Effector memory CD4-positive, alpha-beta T cell (primary cell): ENCODE measurements at regions not wholly inside any gene's neighbourhood (a gene's known extent, or its start where the extent isn't known, plus 50 kb on each side); places are given as distances from the start of the nearest gene placed in this dataset.
"Not testable (repeated sequence)": the region's sequence is repeated elsewhere in the genome, so short reads cannot be mapped to it uniquely, and the experiment has no call there.

Experiments used
- DNase-seq, 3 donors: peaks; one replicate each; pipeline ENCODE4 v3.0.0-alpha.2; 2020
- H3K27ac ChIP-seq: 2 replicates; pipeline ENCODE4 v1.7.0; 2013; ENCODE audit warnings: mild to moderate bottlenecking, low read length, moderate library complexity; ENCODE audit not compliant: insufficient read depth, poor library complexity, severe bottlenecking
- H3K27me3 ChIP-seq: replicated peaks from 2 replicates; pipeline ENCODE4 v1.7.0; 2013; ENCODE audit warnings: mild to moderate bottlenecking, low read length; ENCODE audit not compliant: insufficient read depth, control insufficient read depth, poor library complexity, severe bottlenecking
- H3K36me3 ChIP-seq: 2 replicates; pipeline ENCODE4 v1.7.0; 2013; ENCODE audit warnings: mild to moderate bottlenecking, low read length, moderate library complexity; ENCODE audit not compliant: control insufficient read depth, insufficient read depth
- H3K4me1 ChIP-seq: 2 replicates; pipeline ENCODE4 v1.7.0; 2013; ENCODE audit warnings: low read length, mild to moderate bottlenecking; ENCODE audit not compliant: control insufficient read depth, insufficient read depth, poor library complexity, severe bottlenecking
- H3K4me3 ChIP-seq: 2 replicates; pipeline ENCODE4 v1.7.0; 2013; ENCODE audit warnings: low read length, low read depth, mild to moderate bottlenecking; ENCODE audit not compliant: insufficient read depth, poor library complexity, severe bottlenecking
- H3K9me3 ChIP-seq: 2 replicates; pipeline ENCODE4 v1.7.0; 2013; ENCODE audit warnings: mild to moderate bottlenecking, low read length, moderate library complexity; ENCODE audit not compliant: control insufficient read depth

DNA sequence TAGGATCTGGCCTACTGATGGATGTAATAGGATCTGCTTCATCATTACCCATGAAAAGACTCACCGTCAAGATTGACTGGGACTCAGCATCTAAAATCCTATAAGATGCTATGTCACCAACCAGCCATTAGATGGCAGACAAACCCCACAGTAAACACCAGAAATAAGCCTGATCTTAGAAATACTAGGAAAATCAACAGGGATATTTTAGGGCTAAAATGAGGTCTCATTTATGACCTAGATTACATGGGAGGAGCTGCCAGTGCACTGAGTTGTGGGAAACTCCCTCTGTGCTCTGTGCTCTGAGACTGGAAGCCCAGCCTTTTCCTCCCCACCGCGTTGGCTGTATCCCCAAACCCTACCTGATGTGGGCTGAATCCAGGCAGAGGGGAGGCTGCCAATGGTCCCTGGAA, 1335.8 kb downstream of the RPIA start:
- H3K9me3 ChIP-seq, H3K36me3 ChIP-seq, DNase-seq, H3K4me1 ChIP-seq, H3K4me3 ChIP-seq, H3K27ac ChIP-seq, H3K27me3 ChIP-seq: not testable (repeated sequence)

DNA sequence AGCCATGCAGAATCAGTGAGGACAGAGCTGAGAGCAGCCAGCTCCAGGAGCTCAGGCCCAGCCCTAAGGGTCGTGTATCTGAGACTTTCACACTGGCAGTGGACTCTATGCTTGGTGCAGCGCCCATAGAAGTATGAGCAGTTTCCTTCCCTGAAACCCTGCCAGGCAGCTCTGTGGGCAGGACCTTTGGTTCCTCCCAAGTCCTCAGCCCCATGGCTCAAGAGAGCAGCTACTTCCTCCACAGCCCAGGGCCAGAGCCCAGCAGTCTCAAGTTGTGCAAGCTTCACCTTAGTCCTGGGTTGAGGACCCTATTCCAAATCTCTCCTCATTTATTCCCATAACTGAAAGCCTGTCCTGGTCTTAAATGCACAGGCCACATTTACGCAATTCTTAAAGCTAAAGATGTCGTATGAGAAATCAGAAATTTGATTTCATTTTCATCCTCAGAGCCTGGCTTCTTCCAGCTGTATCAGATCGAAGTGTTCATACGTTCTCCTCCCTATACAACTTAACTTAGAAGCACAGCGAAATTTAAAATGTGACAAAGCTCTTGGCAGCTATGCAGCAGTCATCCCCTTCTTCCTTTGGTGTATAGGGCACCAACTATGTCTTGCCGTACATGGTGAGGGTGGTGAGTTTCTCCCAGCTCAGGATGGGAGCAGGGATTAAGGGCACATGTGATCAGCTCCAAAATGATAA, 1337.1 kb downstream of the RPIA start:
- H3K27ac ChIP-seq, H3K4me1 ChIP-seq, H3K4me3 ChIP-seq, H3K9me3 ChIP-seq, H3K36me3 ChIP-seq, DNase-seq, H3K27me3 ChIP-seq: not testable (repeated sequence)

DNA sequence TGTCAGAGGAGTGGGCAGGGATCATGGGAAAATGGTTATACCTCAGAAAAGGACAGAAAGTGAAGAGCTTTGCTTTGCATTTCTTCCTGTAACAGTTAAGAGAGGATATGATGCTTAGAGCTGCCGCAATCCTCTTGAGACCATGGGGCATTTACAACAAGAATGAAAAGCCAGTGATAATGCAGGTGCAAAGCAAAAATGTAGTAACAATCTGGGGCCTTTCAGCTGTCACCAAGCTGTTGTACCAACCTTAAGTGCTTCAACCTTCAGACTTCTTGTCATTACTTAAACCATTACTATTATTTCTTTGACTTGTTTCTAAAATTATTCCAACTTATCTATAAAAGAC, 1337.6 kb downstream of the RPIA start:
- not testable (repeated sequence) for H3K4me1 ChIP-seq, DNase-seq, H3K4me3 ChIP-seq, H3K27me3 ChIP-seq, H3K9me3 ChIP-seq, H3K27ac ChIP-seq, H3K36me3 ChIP-seq

DNA sequence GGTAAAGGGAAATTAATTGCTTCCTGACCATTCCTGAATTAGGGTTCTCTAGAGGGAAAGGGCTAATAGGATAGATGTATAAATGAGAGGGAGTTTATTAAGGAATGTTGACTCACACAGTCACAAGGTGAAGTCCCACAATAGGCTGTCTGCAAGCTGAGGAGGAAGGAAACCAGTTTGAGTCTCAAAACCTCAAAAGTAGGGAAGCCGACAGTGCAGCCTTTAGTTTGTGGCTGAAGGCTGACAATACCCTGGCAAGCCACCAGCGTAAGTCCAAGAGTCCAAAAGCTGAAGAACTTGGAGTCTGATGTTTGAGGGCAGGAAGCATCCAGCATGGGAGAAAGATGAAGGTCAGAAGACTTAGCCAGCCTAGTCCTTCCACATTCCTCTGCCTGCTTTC, 1340.8 kb downstream of the RPIA start:
- not testable (repeated sequence) for DNase-seq, H3K36me3 ChIP-seq, H3K4me1 ChIP-seq, H3K27me3 ChIP-seq, H3K27ac ChIP-seq, H3K9me3 ChIP-seq, H3K4me3 ChIP-seq

DNA sequence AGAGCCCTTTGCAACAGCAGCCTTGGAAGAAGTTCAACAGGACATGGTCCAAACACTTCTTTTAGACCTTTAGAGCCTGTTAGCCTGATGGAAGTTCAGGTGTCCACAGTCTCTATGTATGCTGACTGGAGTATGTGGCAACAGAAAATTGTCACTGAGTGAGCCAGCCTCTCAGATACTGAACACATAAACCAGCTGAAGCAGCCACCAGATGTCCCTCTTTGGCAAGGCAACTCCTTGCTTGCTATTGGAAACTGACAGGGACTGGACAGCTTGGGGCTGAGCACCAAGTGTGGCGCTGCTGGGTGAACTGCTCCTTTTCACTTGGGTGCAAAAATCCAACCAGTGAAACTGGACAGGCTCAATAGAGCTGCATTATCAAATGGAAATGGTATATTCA, 1344.9 kb downstream of the RPIA start:
- H3K9me3 ChIP-seq, H3K4me1 ChIP-seq, H3K27ac ChIP-seq, H3K36me3 ChIP-seq, H3K4me3 ChIP-seq, DNase-seq, H3K27me3 ChIP-seq: not testable (repeated sequence)

DNA sequence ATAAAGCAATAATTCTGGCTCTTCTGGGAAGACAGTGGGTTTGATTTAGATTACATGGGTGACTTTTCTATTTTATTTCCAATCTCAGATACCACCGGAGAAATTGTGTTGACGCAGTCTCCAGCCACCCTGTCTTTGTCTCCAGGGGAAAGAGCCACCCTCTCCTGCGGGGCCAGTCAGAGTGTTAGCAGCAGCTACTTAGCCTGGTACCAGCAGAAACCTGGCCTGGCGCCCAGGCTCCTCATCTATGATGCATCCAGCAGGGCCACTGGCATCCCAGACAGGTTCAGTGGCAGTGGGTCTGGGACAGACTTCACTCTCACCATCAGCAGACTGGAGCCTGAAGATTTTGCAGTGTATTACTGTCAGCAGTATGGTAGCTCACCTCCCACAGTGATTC, 1347.6 kb downstream of the RPIA start:
- not testable (repeated sequence) for H3K27me3 ChIP-seq, H3K4me3 ChIP-seq, H3K9me3 ChIP-seq, H3K27ac ChIP-seq, DNase-seq, H3K36me3 ChIP-seq, H3K4me1 ChIP-seq

DNA sequence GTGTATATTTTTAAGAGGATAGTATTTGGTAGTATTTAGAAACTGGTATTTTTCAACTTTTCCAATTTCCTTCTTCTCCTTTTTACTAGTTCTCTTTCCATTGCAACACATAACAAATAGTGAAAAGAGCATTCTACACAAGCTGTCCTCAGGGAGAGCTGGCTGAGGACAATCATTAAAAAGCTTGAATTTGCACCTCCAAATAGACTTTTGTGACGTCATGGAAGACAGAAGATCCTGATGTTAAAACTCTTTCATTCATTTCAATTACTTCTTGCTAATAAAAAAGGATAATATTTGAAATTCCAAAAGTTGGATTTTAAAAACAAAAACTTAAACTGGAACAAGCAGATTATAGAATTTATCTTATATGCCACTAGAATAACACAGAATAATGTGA, 1356.3 kb downstream of the RPIA start:
- not testable (repeated sequence) for H3K4me1 ChIP-seq, H3K9me3 ChIP-seq, DNase-seq, H3K4me3 ChIP-seq, H3K27me3 ChIP-seq, H3K27ac ChIP-seq, H3K36me3 ChIP-seq

DNA sequence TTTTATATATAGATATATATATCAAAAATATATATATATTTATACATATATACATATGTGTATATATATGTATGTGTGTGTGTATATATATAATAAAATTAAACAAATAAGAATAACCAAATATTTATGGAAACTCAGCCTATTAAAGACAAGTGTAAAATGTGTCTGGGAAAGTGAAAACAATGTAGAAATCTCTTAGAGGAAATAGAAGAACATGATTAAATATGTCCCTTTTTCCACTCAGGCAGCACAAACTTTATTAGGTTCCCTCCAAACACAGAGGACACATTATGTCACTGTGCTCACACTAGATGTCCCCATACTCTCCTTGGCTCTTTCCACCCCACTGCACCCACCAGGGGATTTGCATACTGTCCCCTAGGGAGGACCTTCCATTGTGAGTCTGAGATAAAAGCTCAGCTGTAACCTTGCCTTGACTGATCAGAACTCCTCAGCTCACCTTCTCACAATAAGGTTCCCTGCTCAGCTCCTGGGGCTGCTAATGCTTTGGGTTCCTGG, 1360.7 kb downstream of the RPIA start:
- DNase-seq, H3K9me3 ChIP-seq, H3K27me3 ChIP-seq, H3K27ac ChIP-seq, H3K4me1 ChIP-seq, H3K4me3 ChIP-seq, H3K36me3 ChIP-seq: not testable (repeated sequence)

DNA sequence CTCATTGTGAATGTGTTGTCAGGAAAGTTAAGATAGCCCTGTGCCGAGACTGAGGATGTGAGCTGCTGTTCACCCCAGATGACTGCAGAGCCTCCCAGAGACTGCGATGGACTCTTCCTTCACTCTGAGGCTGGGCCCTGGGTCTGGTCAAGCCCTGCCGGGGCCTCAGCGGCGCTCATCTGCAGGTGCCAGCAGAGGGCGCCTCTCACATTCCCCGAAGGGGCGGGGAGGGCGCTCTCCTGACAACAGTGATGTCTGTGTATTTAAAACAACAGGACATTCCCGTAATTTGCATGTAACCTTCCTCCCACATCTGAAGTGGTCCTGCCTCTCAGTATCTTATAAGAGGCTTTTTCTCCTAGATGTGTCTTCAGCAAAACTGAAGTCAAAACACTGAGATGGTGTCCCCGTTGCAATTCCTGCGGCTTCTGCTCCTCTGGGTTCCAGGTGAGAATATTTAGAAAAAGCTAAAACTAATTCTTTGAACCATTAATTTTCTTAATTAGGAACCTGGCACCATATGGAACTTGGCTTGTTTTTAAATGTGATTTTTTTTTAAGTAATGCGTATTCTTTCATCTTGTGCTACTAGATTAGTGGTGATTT, 1377.9 kb downstream of the RPIA start:
- H3K27me3 ChIP-seq: no peaks in the 10 kb centered on the region
- no peak overlapping the region for H3K4me3 ChIP-seq
- H3K27ac ChIP-seq: no peak overlapping the region
- H3K4me1 ChIP-seq: no peaks in the 10 kb centered on the region
- DNase-seq: no peak
- no peaks in the 10 kb centered on the region for H3K9me3 ChIP-seq
- H3K36me3 ChIP-seq: no peaks in the 10 kb centered on the region

DNA sequence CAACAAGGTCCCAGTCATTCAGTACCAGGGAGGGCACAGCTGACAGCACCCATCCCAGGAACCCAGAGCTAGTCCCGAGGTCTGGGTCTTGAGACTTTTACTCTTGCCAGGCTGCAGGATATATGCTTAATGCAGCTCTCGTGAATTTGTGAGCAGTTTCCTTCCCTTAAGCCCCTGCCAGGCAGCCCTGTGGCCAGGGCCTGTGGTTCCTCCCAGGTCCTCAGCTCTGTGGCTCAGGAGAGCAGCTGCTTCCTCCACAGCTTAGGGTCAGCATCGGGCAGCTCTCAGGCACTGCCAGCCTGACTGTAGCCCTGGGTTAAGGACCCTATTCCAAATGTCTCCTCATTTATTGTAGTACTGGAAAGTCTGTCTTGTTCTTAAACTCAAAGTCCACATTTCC, 1384.8 kb downstream of the RPIA start:
- no peak overlapping the region for H3K27ac ChIP-seq
- H3K4me3 ChIP-seq: no peak overlapping the region
- no peaks in the 10 kb centered on the region for H3K27me3 ChIP-seq
- no peaks in the 10 kb centered on the region for H3K9me3 ChIP-seq
- H3K4me1 ChIP-seq: no peaks in the 10 kb centered on the region
- H3K36me3 ChIP-seq: no peaks in the 10 kb centered on the region
- no peak for DNase-seq
